Stimulated activated naive CD8-positive, alpha-beta T cell treated with anti-CD3 and anti-CD28 coated beads, Interleukin-15, amount 100 ng/mL, for 72 hours (primary cell): ENCODE measurements at regions not wholly inside any gene's neighbourhood (a gene's known extent, or its start where the extent isn't known, plus 50 kb on each side); places are given as distances from the start of the nearest gene placed in this dataset.
"Not testable (repeated sequence)": the region's sequence is repeated elsewhere in the genome, so short reads cannot be mapped to it uniquely, and the experiment has no call there.

Experiments used
- ATAC-seq: fragments of 150-1000 bp; cut with Tn5 transposase; 2 replicates; pipeline ENCODE4 v1.10.0; 2021; ENCODE audit warnings: mild to moderate bottlenecking, moderate library complexity
- DNase-seq, 2 donors: peaks; one replicate each; pipeline ENCODE4 v3.0.0; 2021 to 2022
- H3K27ac Mint-ChIP-seq, 2 donors: one replicate each; pipeline ENCODE4 v1.8.0; 2022; ENCODE audit warnings: mild to moderate bottlenecking in 2 of 2, mixed read lengths in 2 of 2, moderate library complexity in 2 of 2
- H3K27me3 Mint-ChIP-seq: one replicate; pipeline ENCODE4 v1.8.0; 2022; ENCODE audit warnings: mixed read lengths
- H3K4me1 Mint-ChIP-seq: one replicate; pipeline ENCODE4 v1.8.0; 2022; ENCODE audit warnings: mild to moderate bottlenecking, mixed read lengths
- H3K4me3 Mint-ChIP-seq, 2 donors: one replicate each; pipeline ENCODE4 v1.8.0; 2022; ENCODE audit warnings: mild to moderate bottlenecking in 2 of 2, mixed read lengths in 2 of 2, moderate library complexity in 1 of 2
- H3K9me3 Mint-ChIP-seq, 2 donors: one replicate each; pipeline ENCODE4 v1.8.0; 2022; ENCODE audit warnings: mixed read lengths in 2 of 2

DNA sequence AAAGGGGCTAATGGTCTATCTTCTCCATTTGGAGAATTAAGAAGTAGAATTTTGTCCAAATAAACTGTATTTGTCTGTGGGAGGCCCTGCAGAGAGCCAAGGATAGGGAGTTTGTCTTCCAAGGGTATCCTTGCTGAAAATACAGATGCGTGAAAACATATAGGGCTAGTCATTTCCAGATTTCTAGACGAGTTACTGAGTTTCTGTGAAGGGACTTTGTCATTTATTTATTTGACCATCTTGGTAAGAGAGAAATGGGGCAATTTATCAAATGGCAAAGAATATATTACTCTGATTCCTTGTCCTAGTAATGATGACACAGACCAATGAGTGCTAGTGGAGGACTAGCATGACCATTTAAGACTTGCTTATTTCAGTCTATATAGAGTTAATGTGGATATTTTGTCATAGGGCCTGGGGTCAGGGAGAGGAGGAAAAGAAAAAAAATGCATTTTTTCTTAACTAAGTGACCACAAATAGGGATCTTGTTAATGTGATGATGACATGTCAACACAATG lies 376.6 kb upstream of the ONECUT1 start:
- no peak for DNase-seq
- peaks cover 6% of the 10 kb centered on the region for H3K27me3 Mint-ChIP-seq
- H3K4me3 Mint-ChIP-seq = no peak overlapping the region
- ATAC-seq = no peak
- no peak overlapping the region for H3K27ac Mint-ChIP-seq
- no peaks in the 10 kb centered on the region for H3K9me3 Mint-ChIP-seq
- H3K4me1 Mint-ChIP-seq = no peaks in the 10 kb centered on the region

- Mint-ChIP-seq H3K9me3 (no peaks in the 10 kb centered on the region), H3K4me1 (no peaks in the 10 kb centered on the region), H3K27ac (no peak overlapping the region), H3K27me3 (peaks cover 6% of the 10 kb centered on the region), H3K4me3 (no peak overlapping the region)
- no peak for ATAC-seq
- DNase-seq = no peak
Observed at GRCh38 chr15:53165988-53166683, 376.0 kb upstream of the ONECUT1 start.

- peaks cover 0 to 8% of the 10 kb centered on the region in 2 donors for H3K9me3 Mint-ChIP-seq
- peaks cover 6% of the 10 kb centered on the region for H3K27me3 Mint-ChIP-seq
- H3K4me3 Mint-ChIP-seq = no peak overlapping the region
- H3K4me1 Mint-ChIP-seq = no peaks in the 10 kb centered on the region
- no peak overlapping the region for H3K27ac Mint-ChIP-seq
- no peak for DNase-seq
- ATAC-seq = no peak
Observed at GRCh38 chr15:53160092-53160704, 370.1 kb upstream of the ONECUT1 start.

DNA sequence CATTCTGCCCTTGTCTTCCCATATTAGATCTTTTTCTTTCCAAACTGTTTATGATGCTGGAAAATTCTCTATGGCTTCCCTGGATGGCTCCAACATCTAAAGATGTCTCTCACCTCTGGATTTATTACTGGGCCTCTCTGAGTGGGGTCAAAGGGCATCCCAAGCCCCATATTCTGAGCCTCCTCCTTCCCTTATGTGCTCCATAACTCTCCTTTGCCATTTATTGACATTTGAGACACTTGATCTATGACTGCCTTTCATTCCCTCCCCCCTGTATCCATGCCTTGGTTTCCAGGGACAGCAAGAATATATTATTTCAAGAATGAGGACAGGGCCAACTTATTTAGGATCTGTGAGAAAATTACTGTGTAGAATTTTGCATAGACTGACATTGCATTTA lies 369.3 kb upstream of the ONECUT1 start:
- DNase-seq = no peak
- peaks cover 6% of the 10 kb centered on the region for H3K27me3 Mint-ChIP-seq
- no peak overlapping the region for H3K27ac Mint-ChIP-seq
- ATAC-seq = no peak
- H3K9me3 Mint-ChIP-seq = peaks cover 0 to 8% of the 10 kb centered on the region in 2 donors
- no peak overlapping the region for H3K4me3 Mint-ChIP-seq
- no peaks in the 10 kb centered on the region for H3K4me1 Mint-ChIP-seq

GRCh38 chr15:53158995-53159394 lies 368.9 kb upstream of the ONECUT1 start:
- Mint-ChIP-seq H3K27ac (no peak overlapping the region), H3K27me3 (peaks cover 6% of the 10 kb centered on the region), H3K4me1 (no peaks in the 10 kb centered on the region), H3K9me3 (peaks cover 0 to 8% of the 10 kb centered on the region in 2 donors), H3K4me3 (no peak overlapping the region)
- ATAC-seq (no peak), DNase-seq (no peak)

DNA sequence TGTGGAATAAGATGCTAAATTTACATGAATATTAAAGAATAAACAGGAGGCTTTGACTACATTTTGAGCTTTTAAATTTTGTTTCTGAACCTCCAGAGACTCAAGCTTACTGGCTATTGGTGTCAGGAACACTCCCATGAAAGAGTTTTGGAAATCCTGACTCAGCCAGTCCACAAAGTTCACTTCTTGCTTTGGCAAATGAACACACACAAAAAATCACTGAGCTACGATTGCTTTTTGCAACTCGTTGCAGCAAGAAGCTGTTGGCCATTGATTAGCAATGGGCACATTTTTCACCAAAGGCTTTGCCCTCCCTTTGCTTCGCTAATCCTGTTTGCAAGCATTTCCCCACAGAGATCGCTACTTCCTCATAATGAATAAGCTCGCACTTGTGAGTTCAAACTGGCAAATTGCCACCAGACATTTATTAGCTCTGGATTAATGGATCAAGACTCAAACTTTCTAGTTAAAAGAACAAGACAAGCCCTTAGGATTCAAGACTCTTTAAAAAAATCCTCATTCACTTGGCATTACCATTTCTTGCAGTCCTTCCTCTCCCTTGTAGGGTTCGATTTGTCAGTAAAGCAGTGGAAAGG lies 343.2 kb upstream of the ONECUT1 start:
- DNase-seq (no peak), ATAC-seq (no peak)
- no peaks in the 10 kb centered on the region for H3K4me1 Mint-ChIP-seq
- H3K9me3 Mint-ChIP-seq = peaks cover 0 to 15% of the 10 kb centered on the region in 2 donors
- H3K27me3 Mint-ChIP-seq = no peaks in the 10 kb centered on the region
- no peak overlapping the region for H3K4me3 Mint-ChIP-seq
- H3K27ac Mint-ChIP-seq = no peak overlapping the region

DNA sequence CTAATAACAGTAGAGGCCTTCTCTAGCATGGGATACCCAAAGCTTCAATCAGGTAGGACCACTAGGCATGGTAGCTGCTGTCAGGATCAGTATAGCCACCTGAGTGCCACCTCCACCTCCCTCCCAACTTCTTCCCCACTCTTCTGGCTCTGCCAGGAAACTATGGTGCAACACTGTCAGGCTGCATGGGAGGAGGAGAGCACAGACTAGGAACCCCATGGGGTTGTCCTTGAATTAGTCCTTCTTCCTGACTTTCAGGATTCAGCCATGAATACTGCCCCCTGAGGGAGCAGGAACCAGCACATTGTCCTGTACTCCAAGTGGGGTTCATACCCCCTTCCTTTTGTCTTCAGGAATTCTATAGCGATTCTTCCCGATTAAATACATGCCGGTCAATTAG lies 340.8 kb upstream of the ONECUT1 start:
- Mint-ChIP-seq H3K9me3 (peaks cover 0 to 15% of the 10 kb centered on the region in 2 donors), H3K4me1 (no peaks in the 10 kb centered on the region), H3K4me3 (no peak overlapping the region), H3K27me3 (no peaks in the 10 kb centered on the region), H3K27ac (no peak overlapping the region)
- no peak for DNase-seq
- no peak for ATAC-seq

DNA sequence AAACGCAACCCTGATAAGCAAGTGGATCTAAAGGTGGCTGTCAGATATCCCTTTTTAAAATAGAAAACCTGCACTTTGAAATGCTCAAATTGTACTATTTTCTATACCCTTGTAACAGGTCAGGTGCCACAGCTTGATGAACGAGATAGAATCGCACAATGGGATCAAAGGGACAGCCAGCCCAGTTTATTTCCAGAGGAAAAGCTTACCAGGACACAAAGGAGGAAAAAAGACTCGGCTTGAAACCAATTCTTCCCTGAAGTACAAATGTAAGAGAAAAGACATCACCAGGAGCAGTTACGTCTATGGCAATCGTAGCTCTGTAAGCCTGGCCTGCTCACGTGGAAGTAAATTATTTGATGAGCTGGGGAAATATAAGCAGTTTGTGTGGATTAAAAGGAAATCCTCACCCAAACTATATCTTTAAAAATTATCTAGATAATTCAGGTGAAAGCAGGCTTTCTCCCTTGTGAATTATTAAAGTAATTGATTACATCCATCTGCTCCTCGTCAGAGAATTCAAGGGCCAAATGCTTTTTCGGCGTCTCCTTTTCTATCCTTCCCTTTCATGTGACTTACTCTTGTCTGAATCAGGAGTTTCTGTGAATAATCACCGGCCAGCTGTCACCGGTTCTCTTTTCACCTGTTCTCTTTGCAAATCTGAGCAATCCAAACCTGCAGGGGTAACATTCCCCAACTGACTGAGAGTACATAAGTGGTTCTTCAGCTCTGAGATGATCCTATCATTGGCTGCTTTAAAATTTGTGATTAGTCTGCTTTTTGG lies 339.2 kb upstream of the ONECUT1 start:
- no peak for ATAC-seq
- no peak for DNase-seq
- Mint-ChIP-seq H3K4me1 (no peaks in the 10 kb centered on the region), H3K4me3 (no peak overlapping the region), H3K9me3 (peaks cover 0 to 9% of the 10 kb centered on the region in 2 donors), H3K27me3 (no peaks in the 10 kb centered on the region), H3K27ac (no peak overlapping the region)

- no peak for ATAC-seq
- H3K27me3 Mint-ChIP-seq = no peaks in the 10 kb centered on the region
- no peak overlapping the region for H3K4me3 Mint-ChIP-seq
Observed at GRCh38 chr15:53128652-53129051, 338.5 kb upstream of the ONECUT1 start.

DNA sequence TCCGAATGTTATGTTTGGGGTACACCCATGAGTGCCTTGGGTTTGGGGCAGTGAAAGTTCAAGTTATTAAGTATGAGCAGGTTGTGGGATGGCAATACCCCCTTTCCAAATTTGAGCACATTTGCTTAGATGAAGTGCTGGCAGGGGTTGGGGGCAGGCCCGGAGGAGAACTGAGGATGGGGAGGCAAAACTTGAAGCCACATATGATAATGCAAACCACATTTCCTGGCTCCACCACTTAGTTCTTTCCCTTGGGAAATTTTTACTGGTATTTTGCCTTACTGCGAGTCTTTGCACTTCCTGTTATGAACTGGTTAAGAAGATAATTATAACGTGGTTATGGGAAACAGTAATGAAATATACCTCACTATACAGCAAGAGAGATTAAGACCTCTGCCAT lies 336.0 kb upstream of the ONECUT1 start:
- Mint-ChIP-seq H3K9me3 (no peaks in the 10 kb centered on the region), H3K4me1 (no peaks in the 10 kb centered on the region), H3K27ac (no peak overlapping the region), H3K4me3 (no peak overlapping the region), H3K27me3 (no peaks in the 10 kb centered on the region)
- DNase-seq (no peak), ATAC-seq (no peak)

More at GRCh38 chr15:53128652-53129051, 338.5 kb upstream of the ONECUT1 start:
- no peak overlapping the region for H3K27ac Mint-ChIP-seq
- peaks cover 0 to 2% of the 10 kb centered on the region in 2 donors for H3K9me3 Mint-ChIP-seq
- DNase-seq = no peak
- H3K4me1 Mint-ChIP-seq = no peaks in the 10 kb centered on the region

DNA sequence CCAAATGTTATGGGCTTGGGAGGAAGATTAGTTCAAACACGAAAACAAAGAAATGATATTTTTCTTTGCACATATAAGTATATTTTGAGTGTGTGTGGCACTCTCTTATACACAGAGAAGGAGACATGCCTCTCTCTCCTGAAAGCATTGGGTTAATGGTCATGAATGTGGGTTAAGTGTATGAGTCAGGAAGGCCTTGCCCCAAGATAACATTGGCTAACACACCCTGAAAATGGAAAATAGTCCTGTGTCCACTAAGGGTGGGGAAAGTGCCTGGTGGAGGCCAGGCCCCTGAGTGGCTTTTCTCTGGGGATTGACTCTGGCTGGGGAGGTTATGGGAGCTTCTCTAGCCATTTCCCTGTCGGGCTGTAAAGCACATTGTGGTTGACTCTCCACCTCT lies 332.7 kb upstream of the ONECUT1 start:
- Mint-ChIP-seq H3K27ac (no peak overlapping the region), H3K27me3 (no peaks in the 10 kb centered on the region), H3K4me1 (no peaks in the 10 kb centered on the region), H3K4me3 (no peak overlapping the region), H3K9me3 (no peaks in the 10 kb centered on the region)
- ATAC-seq (no peak), DNase-seq (no peak)

DNA sequence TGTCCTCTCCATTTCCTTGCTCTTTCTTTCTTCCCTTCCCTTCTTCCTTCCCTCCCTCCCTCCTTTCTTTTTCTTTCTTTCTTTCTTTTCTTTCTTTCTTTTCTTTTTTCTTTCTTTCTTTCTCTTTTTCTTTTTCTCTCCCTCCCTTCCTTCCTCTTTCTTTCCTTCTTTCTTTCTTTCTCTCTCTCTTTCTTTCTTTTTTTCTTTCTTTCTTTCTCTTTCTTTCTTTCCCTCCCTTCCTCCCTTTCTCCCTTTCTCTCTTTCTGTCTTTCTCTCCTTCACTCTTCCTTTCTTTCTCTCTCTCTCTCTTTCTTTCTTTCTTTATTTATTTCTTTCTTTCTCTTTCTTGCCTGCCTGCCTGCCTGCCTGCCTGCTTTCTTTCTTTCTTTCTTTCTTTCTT lies 326.8 kb upstream of the ONECUT1 start:
- H3K4me3 Mint-ChIP-seq, H3K4me1 Mint-ChIP-seq, ATAC-seq, DNase-seq, H3K27ac Mint-ChIP-seq, H3K27me3 Mint-ChIP-seq: not testable (repeated sequence)
- H3K9me3 Mint-ChIP-seq = peaks cover 0 to 12% of the 10 kb centered on the region in 2 donors

DNA sequence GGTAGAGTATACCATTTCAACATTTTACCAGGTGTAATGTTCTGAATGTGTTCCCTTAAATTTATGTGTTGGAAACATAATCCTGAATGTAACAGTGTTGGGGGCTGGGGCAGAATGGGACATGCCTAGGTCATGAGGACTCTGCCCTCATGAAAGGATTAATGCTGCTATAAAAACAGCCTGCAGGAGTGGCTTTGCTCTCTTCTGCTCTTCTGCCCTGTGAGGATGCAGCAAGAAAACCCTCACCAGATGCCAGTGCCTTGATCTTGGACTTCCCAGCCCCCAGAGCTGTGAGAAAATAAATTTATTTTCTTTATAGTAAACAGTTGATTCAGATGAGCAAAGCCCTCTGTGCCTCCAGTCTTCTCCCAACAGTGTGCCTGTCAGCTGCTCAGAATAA lies 326.0 kb upstream of the ONECUT1 start:
- H3K27me3 Mint-ChIP-seq = no peaks in the 10 kb centered on the region

DNA sequence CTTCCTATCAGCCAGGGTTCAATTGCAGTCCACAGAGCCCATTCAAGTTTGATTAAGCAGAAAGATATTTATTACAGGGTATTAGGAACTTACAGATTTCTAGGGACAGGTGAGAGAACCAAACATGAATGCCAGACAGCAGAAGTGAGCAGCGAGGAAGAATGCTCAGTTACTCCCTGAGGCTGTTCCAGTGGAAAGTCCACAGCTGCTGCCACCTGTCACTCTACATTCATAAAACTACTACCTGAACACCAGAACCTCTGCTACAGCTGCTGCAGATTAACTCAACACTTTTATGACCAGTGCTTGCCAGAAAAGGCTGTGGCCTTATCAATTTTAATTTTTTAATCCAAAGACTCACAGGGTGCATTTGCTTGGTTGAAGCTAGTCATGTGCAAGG lies 325.4 kb upstream of the ONECUT1 start:
- no peak overlapping the region for H3K4me3 Mint-ChIP-seq
- peaks cover 3% of the 10 kb centered on the region for H3K27me3 Mint-ChIP-seq
- peaks cover 0 to 12% of the 10 kb centered on the region in 2 donors for H3K9me3 Mint-ChIP-seq
- no peak overlapping the region for H3K27ac Mint-ChIP-seq
- ATAC-seq (no peak), DNase-seq (no peak)
- no peaks in the 10 kb centered on the region for H3K4me1 Mint-ChIP-seq

More for the DNA sequence above, 326.0 kb upstream of the ONECUT1 start:
- no peak for ATAC-seq
- no peak overlapping the region for H3K27ac Mint-ChIP-seq
- H3K9me3 Mint-ChIP-seq = peaks cover 0 to 12% of the 10 kb centered on the region in 2 donors
- H3K4me1 Mint-ChIP-seq = no peaks in the 10 kb centered on the region
- no peak for DNase-seq
- H3K4me3 Mint-ChIP-seq = no peak overlapping the region

DNA sequence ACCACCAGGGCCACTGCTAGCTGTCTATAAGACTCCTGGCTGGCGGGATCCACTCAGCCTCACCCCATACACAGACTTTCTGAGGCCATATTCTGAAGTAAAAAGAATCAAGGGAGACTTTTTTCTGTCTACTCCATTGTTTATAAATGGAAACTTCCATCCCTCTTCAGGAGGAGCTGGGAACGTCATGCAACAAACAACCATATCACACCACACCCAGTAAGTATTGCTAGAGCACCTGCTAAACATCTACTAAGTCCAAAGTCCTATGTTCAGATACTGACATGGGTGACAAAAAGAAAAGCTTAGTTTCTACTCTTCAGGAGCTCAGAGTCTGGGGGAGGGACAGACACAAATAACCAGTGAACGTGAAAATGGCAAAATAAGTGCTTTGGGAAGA lies 324.8 kb upstream of the ONECUT1 start:
- peaks cover 0 to 12% of the 10 kb centered on the region in 2 donors for H3K9me3 Mint-ChIP-seq
- H3K27me3 Mint-ChIP-seq = peaks cover 8% of the 10 kb centered on the region
- no peak overlapping the region for H3K27ac Mint-ChIP-seq
- no peak for DNase-seq
- no peaks in the 10 kb centered on the region for H3K4me1 Mint-ChIP-seq
- no peak for ATAC-seq
- no peak overlapping the region for H3K4me3 Mint-ChIP-seq
